HG03025 (cell line): ENCODE measurements at regions not wholly inside any gene's neighbourhood (a gene's known extent, or its start where the extent isn't known, plus 50 kb on each side); places are given as distances from the start of the nearest gene placed in this dataset.
"Not testable (repeated sequence)": the region's sequence is repeated elsewhere in the genome, so short reads cannot be mapped to it uniquely, and the experiment has no call there.

Source experiments
- ATAC-seq: cut with Tn5 transposase; IDR thresholded peaks from one replicate; pipeline ENCODE4 v1.9.1; 2021; ENCODE audit warnings: mild to moderate bottlenecking, moderate library complexity; ENCODE audit not compliant: unreplicated experiment, low FRiP score

- ATAC-seq: no peak
These were observed 985.4 kb downstream of the EPHA7 start for GRCh38 chr6:92433911-92434310.

GRCh38 chr6:92431502-92431901 is 987.9 kb downstream of the EPHA7 start:
- no peak for ATAC-seq

- no peak for ATAC-seq
These were observed 990.9 kb downstream of the EPHA7 start for GRCh38 chr6:92428448-92428847.

- no peak for ATAC-seq
These were observed 991.9 kb downstream of the EPHA7 start for GRCh38 chr6:92427453-92427852.

- ATAC-seq: no peak
These were observed 1003.7 kb downstream of the EPHA7 start for GRCh38 chr6:92415656-92416055.

GRCh38 chr6:92408350-92408749 is 1011.0 kb downstream of the EPHA7 start:
- ATAC-seq: no peak

GRCh38 chr6:92404281-92404680 is 1015.1 kb downstream of the EPHA7 start:
- ATAC-seq: no peak

GRCh38 chr6:92399911-92400310 is 1019.4 kb downstream of the EPHA7 start:
- ATAC-seq: no peak

- not testable (repeated sequence) for ATAC-seq
These were observed 1030.7 kb downstream of the EPHA7 start for GRCh38 chr6:92388706-92389105.

- peak; percentile 57 for ATAC-seq
These were observed 1038.4 kb downstream of the EPHA7 start for GRCh38 chr6:92380803-92381601.

GRCh38 chr6:92377137-92377536 is 1042.2 kb downstream of the EPHA7 start:
- no peak for ATAC-seq

GRCh38 chr6:92376691-92377090 is 1042.7 kb downstream of the EPHA7 start:
- no peak for ATAC-seq

- ATAC-seq: no peak
These were observed 1047.8 kb downstream of the EPHA7 start for GRCh38 chr6:92371211-92372208.

GRCh38 chr6:92369309-92369708 is 1050.0 kb downstream of the EPHA7 start:
- no peak for ATAC-seq

- ATAC-seq: no peak
These were observed 1054.3 kb downstream of the EPHA7 start for GRCh38 chr6:92364948-92365541.

GRCh38 chr6:92363111-92363510 is 1056.2 kb downstream of the EPHA7 start:
- ATAC-seq: no peak

- no peak for ATAC-seq
These were observed 1057.0 kb downstream of the EPHA7 start for GRCh38 chr6:92362404-92362803.

GRCh38 chr6:92361990-92362389 is 1057.4 kb downstream of the EPHA7 start:
- ATAC-seq: no peak

- no peak for ATAC-seq
These were observed 1065.0 kb downstream of the EPHA7 start for GRCh38 chr6:92354270-92354829.

- ATAC-seq: no peak
These were observed 1067.2 kb downstream of the EPHA7 start for GRCh38 chr6:92352130-92352529.

- ATAC-seq: no peak
These were observed 1078.2 kb downstream of the EPHA7 start for GRCh38 chr6:92341201-92341600.
